ENCODE measurements at regions not wholly inside any gene's neighbourhood (a gene's known extent, or its start where the extent isn't known, plus 50 kb on each side); places are given as distances from the start of the nearest gene placed in this dataset.

GRCh38 chr6:4320860-4321259, 185.5 kb upstream of the ECI2 start:
- H3K4me3 ChIP-seq (ENCODE audit: low read depth, low read length), result no peak overlapping the region
- DNase-seq (ENCODE audit: low read depth), result peak; percentile 98
- TF ChIP-seq, protein P1, sequence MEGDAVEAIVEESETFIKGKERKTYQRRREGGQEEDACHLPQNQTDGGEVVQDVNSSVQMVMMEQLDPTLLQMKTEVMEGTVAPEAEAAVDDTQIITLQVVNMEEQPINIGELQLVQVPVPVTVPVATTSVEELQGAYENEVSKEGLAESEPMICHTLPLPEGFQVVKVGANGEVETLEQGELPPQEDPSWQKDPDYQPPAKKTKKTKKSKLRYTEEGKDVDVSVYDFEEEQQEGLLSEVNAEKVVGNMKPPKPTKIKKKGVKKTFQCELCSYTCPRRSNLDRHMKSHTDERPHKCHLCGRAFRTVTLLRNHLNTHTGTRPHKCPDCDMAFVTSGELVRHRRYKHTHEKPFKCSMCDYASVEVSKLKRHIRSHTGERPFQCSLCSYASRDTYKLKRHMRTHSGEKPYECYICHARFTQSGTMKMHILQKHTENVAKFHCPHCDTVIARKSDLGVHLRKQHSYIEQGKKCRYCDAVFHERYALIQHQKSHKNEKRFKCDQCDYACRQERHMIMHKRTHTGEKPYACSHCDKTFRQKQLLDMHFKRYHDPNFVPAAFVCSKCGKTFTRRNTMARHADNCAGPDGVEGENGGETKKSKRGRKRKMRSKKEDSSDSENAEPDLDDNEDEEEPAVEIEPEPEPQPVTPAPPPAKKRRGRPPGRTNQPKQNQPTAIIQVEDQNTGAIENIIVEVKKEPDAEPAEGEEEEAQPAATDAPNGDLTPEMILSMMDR (IDR thresholded peaks at IDR 0.05; ENCODE audit: insufficient read depth, low read length), result no peak

DNA sequence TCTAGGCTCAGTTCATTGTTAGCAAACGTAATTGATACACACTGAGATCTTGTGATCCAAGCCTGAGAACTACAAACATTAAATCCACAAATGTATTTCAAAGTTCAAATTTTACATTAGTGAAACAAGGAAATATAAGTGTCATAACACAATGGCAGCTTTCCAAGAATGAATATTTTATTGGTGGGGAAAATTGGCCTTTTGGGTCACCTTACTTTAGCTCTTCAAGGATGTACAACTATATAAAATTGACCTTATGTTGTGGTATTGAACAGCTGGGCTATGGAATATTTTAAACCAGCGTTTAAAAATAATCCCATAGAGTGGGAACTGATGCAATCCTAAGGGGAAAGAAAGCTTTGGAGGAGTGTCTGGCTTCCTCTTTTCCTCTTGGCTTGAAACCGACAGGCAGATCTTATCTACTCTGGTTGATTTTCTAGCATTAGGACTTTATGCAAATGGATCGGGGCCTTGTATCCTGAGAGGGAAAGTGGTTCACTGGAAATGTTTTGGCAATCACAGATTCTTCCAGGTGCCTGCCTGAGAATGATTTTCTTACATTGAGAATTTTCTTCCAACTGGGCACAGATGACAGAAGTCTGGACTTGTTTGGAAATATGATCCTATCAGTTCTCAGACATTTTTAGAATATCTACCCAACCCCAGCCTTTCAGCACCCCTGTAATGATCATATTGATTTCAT, 184.8 kb upstream of the ECI2 start:
- H3K4me3 ChIP-seq (ENCODE audit: low read depth, low read length), result no peak overlapping the region
- DNase-seq (ENCODE audit: low read depth), result peak; percentile 88
- TF ChIP-seq, protein P1 (IDR thresholded peaks at IDR 0.05; ENCODE audit: insufficient read depth, low read length), result no peak

DNA sequence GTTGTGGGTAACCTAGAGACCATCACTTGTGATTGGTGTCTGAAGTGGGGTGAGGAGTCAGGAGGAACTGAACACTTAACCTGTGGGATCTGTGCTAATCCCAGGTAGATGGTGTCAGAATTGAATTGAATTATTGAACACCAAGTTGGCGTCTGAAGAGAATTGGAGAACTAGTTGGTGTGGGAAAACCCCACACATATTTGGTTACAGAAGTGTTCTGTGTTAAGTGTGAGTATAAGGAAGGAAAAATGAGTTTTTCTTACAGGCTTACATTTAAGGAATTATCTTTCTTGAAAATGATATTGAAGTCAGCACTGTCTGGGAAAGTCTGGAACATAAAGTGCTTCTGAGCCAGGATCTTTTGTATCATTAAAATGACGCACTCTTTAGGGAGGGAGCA, 182.9 kb upstream of the ECI2 start:
- TF ChIP-seq, protein P1 (IDR thresholded peaks at IDR 0.05; ENCODE audit: insufficient read depth, low read length), result no peak
- no peak for DNase-seq (ENCODE audit: low read depth)
- H3K4me3 ChIP-seq (ENCODE audit: low read depth, low read length), result no peak overlapping the region

DNA sequence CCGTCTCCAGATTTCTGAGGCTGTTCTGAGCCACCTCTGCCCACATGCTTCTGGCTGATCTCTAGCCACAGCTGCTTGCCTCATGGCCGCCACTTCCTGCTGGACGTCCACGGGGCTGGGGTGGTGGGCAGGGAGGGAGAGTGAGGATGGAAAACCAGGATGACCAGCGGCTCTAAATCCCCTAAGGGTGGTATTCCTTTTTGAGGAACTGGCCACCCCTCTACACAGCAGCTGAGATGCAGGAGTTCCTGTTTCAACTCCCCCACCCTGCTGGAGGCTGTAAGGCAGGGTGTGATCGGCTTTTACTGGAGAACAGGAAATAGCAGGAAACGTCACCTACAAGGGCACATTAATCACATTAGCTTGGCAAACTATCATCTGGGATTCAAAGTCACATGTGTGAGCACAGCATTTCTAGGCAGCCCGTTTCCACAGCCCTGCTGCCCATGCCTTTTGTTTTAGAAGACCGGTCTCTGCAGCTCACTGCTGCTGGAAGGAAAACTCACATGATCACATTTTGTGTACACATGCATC, 181.6 kb upstream of the ECI2 start:
- DNase-seq (ENCODE audit: low read depth), result peak; percentile 96
- TF ChIP-seq, protein P1 (IDR thresholded peaks at IDR 0.05; ENCODE audit: insufficient read depth, low read length), result peak; percentile 18
- H3K4me3 ChIP-seq (ENCODE audit: low read depth, low read length), result no peak overlapping the region

DNA sequence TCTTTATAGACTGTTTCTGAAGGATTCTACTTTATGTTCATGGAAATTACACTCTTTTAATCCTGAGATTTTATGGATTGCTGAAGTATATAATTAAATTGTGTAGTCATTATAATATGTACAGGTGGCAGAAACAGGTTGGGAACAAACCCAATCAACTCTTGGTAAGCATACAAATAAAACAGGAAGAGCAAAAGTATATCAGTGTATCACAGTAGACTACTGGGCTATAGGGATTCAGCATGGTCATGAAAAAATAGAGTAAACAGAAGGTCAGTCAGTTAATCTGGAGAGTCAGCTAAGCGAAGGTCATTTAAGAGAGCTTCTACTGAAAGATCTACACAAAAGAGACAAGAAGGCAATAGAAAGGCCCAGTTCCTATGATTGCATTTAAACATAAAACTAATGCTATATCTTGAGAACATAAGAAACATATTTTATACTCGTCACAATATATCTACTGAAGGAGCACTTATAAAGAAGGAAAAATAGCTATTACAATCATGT, 178.9 kb upstream of the ECI2 start:
- TF ChIP-seq, protein P1 (IDR thresholded peaks at IDR 0.05; ENCODE audit: insufficient read depth, low read length), result no peak
- DNase-seq (ENCODE audit: low read depth), result no peak
- H3K4me3 ChIP-seq (ENCODE audit: low read depth, low read length), result no peak overlapping the region

DNA sequence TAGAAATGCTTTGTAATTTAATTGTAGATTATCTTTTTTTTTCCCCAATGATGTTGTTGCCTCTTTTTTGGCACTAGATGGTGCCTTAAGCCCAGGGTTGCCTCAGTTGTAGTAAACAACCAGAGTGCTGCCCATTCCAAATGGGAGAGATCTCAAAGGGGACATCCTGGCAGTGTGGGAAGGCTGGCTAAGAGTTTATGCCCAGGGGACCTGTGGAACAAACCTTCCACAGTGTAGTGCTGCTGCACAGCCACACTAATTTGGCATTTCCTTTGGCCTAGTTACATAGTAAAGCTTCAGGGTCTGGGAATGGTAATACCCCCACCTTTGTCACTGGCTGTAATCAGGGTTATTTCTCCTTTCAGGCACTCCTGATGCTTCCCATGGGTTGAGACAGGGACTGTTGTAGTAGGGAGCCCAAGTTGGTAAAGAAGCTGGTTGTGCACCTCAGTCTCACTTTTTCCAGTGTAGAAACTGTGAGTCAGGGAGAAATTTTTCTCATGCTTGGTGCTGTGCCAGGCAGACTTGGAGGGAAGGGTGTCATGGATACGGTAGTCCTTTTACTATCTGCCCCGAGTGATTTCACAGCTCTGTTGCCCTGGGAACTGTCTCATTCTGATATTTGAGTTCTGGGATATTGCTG, 177.8 kb upstream of the ECI2 start:
- DNase-seq (ENCODE audit: low read depth), result peak; percentile 96
- TF ChIP-seq, protein P1 (IDR thresholded peaks at IDR 0.05; ENCODE audit: insufficient read depth, low read length), result peak; percentile 57
- peak overlapping the region; percentile 22 for H3K4me3 ChIP-seq (ENCODE audit: low read depth, low read length)

Data from fibroblast of the aortic adventitia (primary cell).